Choroid plexus epithelial cell (primary cell): ENCODE measurements at regions not wholly inside any gene's neighbourhood (a gene's known extent, or its start where the extent isn't known, plus 50 kb on each side); places are given as distances from the start of the nearest gene placed in this dataset.
"Not testable (repeated sequence)": the region's sequence is repeated elsewhere in the genome, so short reads cannot be mapped to it uniquely, and the experiment has no call there.

Source experiments
- DNase-seq: peaks from one replicate; pipeline ENCODE4 v3.0.0-alpha.2; 2010; ENCODE audit warnings: low read depth
- H3K4me3 ChIP-seq: 2 replicates; pipeline ENCODE4 v1.5.1; 2011; ENCODE audit warnings: low read depth, mild to moderate bottlenecking, control low read depth, low read length, moderate library complexity
- CTCF ChIP-seq: conservative IDR thresholded peaks from 2 replicates; pipeline ENCODE4 v1.5.1; 2011; ENCODE audit warnings: low read depth, mild to moderate bottlenecking, control low read depth, inconsistent platforms, low read length, moderate library complexity

GRCh38 chr18:30676053-30676480 is 366.5 kb downstream of the DSC3 start:
- no peak overlapping the region for H3K4me3 ChIP-seq
- no peak for DNase-seq
- no peak for TF ChIP-seq CTCF

GRCh38 chr18:30675493-30675892 is 367.0 kb downstream of the DSC3 start:
- H3K4me3 ChIP-seq, result no peak overlapping the region
- no peak for DNase-seq
- no peak for TF ChIP-seq CTCF

GRCh38 chr18:30675072-30675471 is 367.5 kb downstream of the DSC3 start:
- no peak for TF ChIP-seq CTCF
- no peak overlapping the region for H3K4me3 ChIP-seq
- no peak for DNase-seq

- no peak for TF ChIP-seq CTCF
- no peak for DNase-seq
- H3K4me3 ChIP-seq, result no peak overlapping the region
Measured at GRCh38 chr18:30674596-30674995, 367.9 kb downstream of the DSC3 start.

GRCh38 chr18:30672439-30672838 is 370.1 kb downstream of the DSC3 start:
- not testable (repeated sequence) for H3K4me3 ChIP-seq, DNase-seq

GRCh38 chr18:30658306-30658705 is 384.2 kb downstream of the DSC3 start:
- DNase-seq, result no peak
- no peak for TF ChIP-seq CTCF
- H3K4me3 ChIP-seq, result no peak overlapping the region

GRCh38 chr18:30652387-30652786 is 390.2 kb downstream of the DSC3 start:
- H3K4me3 ChIP-seq, result no peak overlapping the region
- TF ChIP-seq CTCF, result no peak
- DNase-seq, result no peak

- no peak for DNase-seq
- H3K4me3 ChIP-seq, result no peak overlapping the region
- TF ChIP-seq CTCF, result no peak
Measured at GRCh38 chr18:30650499-30650898, 392.0 kb downstream of the DSC3 start.
